Endothelial cell of umbilical vein (primary cell): ENCODE measurements at regions not wholly inside any gene's neighbourhood (a gene's known extent, or its start where the extent isn't known, plus 50 kb on each side); places are given as distances from the start of the nearest gene placed in this dataset.

ENCODE experiments used
- BruUV-seq: library from RNA; stranded (reverse); fragments of 400-500 nt; replicated peaks from 2 replicates; lab custom pipeline; 2021; lab: Mats Ljungman, UMichigan
- CTCF ChIA-PET: fragments of 300-600, 350-600 bp; sonication (Branson Sonifier 250); formaldehyde crosslinking; loops from one replicate; lab custom pipeline; 2021; ENCODE audit warnings: antibody characterized with exemption, inconsistent platforms; lab: Charles Lee
- POLR2A ChIA-PET: fragments of 300-600, 350-600 bp; sonication (Branson Sonifier 250); formaldehyde crosslinking; loops from one replicate; lab custom pipeline; 2021; ENCODE audit warnings: antibody characterized with exemption, inconsistent platforms; lab: Charles Lee
- DNase-seq: peaks from one replicate; pipeline ENCODE4 v3.0.0-alpha.2; 2011; ENCODE audit warnings: low read depth, low spot score
- FAIRE-seq: peaks from 2 replicates; lab custom pipeline; 2011; peaks lifted over from hg19 to GRCh38; lab: Jason Lieb, UNC
- H2AFZ ChIP-seq: 2 replicates; pipeline ENCODE4 v1.6.0; 2012; ENCODE audit warnings: low read depth, low read length, control low read depth, inconsistent platforms
- H3K27ac ChIP-seq: 2 replicates; pipeline ENCODE4 v1.5.1; 2011; ENCODE audit warnings: low read depth, mild to moderate bottlenecking, control low read depth, low read length, moderate library complexity; ENCODE audit not compliant: insufficient read depth
- H3K27me3 ChIP-seq, 2 experiments: 2 replicates each; pipeline versions ENCODE4 v1.6.0 to v1.6.1; 2011; ENCODE audit warnings: low read length in 2 of 2, mixed read lengths in 1 of 2; ENCODE audit not compliant: control insufficient read depth in 2 of 2, insufficient read depth in 2 of 2
- H3K36me3 ChIP-seq, 2 experiments: 2 replicates in 1 of 2; 3 replicates in 1 of 2; pipeline ENCODE4 v1.5.1; 2011; ENCODE audit warnings: low read length in 2 of 2, mild to moderate bottlenecking in 1 of 2, moderate library complexity in 1 of 2; ENCODE audit not compliant: control insufficient read depth in 2 of 2, insufficient read depth in 2 of 2; ENCODE audit errors: extremely low read depth in 1 of 2
- H3K4me1 ChIP-seq: 3 replicates; pipeline ENCODE4 v1.5.1; 2011; ENCODE audit warnings: mild to moderate bottlenecking, low read length; ENCODE audit not compliant: control insufficient read depth, insufficient read depth; ENCODE audit errors: extremely low read depth
- H3K4me2 ChIP-seq: 2 replicates; pipeline ENCODE4 v1.6.1; 2011; ENCODE audit warnings: low read length, control low read depth, mixed read lengths; ENCODE audit not compliant: insufficient read depth
- H3K4me3 ChIP-seq, 3 experiments: fragments of 200-600 bp in 1 of 3; sonication (generic), shearing (Covaris generic) in 1 of 3; replicated peaks in 1 of 3; 2 replicates each; pipeline ENCODE4 v1.5.1; 2011 to 2016; ENCODE audit warnings: control low read depth in 3 of 3, low read length in 3 of 3, mild to moderate bottlenecking in 2 of 3, inconsistent platforms in 1 of 3, low read depth in 1 of 3, moderate library complexity in 1 of 3; ENCODE audit not compliant: insufficient read depth in 1 of 3
- H3K79me2 ChIP-seq: 2 replicates; pipeline ENCODE4 v1.6.0; 2012; ENCODE audit warnings: low read length, inconsistent platforms; ENCODE audit not compliant: control insufficient read depth, insufficient read depth
- H3K9ac ChIP-seq: replicated peaks from 2 replicates; pipeline ENCODE3; 2011; ENCODE audit warnings: low read length, control low read depth; ENCODE audit not compliant: insufficient read depth; ENCODE audit errors: extremely low read depth
- H3K9me1 ChIP-seq: replicated peaks from 3 replicates; pipeline ENCODE4 v1.6.0; 2011; ENCODE audit warnings: mild to moderate bottlenecking, low read length; ENCODE audit not compliant: control insufficient read depth, insufficient read depth; ENCODE audit errors: extremely low read depth
- H3K9me3 ChIP-seq: replicated peaks from 2 replicates; pipeline ENCODE4 v1.5.1; 2012; ENCODE audit warnings: low read length, inconsistent platforms; ENCODE audit not compliant: control insufficient read depth, insufficient read depth
- H4K20me1 ChIP-seq: replicated peaks from 2 replicates; pipeline ENCODE3; 2011; ENCODE audit warnings: mild to moderate bottlenecking, low read length; ENCODE audit not compliant: control insufficient read depth, insufficient read depth; ENCODE audit errors: extremely low read depth
- CTCF ChIP-seq, 2 donors: IDR thresholded peaks; 1 replicate in 1 of 2; 2 replicates in 1 of 2; pipeline ENCODE4 v1.5.1; 2011; ENCODE audit warnings: low read length in 2 of 2, mild to moderate bottlenecking in 2 of 2, moderate library complexity in 2 of 2, control low read depth in 1 of 2, inconsistent platforms in 1 of 2, low read depth in 1 of 2; ENCODE audit not compliant: insufficient read depth in 1 of 2; ENCODE audit errors: extremely low read depth in 1 of 2
- EZH2 ChIP-seq: IDR thresholded peaks from 2 replicates; pipeline ENCODE4 v1.6.1; 2012; ENCODE audit warnings: borderline replicate concordance, low read depth, mild to moderate bottlenecking, moderate library complexity, low read length, inconsistent platforms; ENCODE audit not compliant: severe bottlenecking
- FOS ChIP-seq: IDR thresholded peaks from 2 replicates; pipeline ENCODE4 v1.6.1; 2011; ENCODE audit warnings: mild to moderate bottlenecking, low read length, moderate library complexity, borderline replicate concordance; ENCODE audit not compliant: insufficient read depth
- GATA2 ChIP-seq: IDR thresholded peaks from 2 replicates; pipeline ENCODE4 v1.7.0; 2011; ENCODE audit warnings: low read depth, mild to moderate bottlenecking, moderate library complexity, mixed read lengths, low read length; ENCODE audit not compliant: insufficient read length, insufficient read depth
- JUN ChIP-seq: IDR thresholded peaks from 2 replicates; pipeline ENCODE4 v1.6.1; 2011; ENCODE audit warnings: borderline replicate concordance, low read depth; ENCODE audit not compliant: insufficient read length, insufficient read depth
- MYC ChIP-seq: IDR thresholded peaks from one replicate; pipeline ENCODE4 v1.6.1; 2011; ENCODE audit warnings: mild to moderate bottlenecking, low read depth, low read length
- POLR2A ChIP-seq: IDR thresholded peaks from 2 replicates; pipeline ENCODE4 v1.6.1; 2012; ENCODE audit warnings: low read depth, mild to moderate bottlenecking, control low read depth, low read length
- POLR2AphosphoS5 ChIP-seq: IDR thresholded peaks from 2 replicates; pipeline ENCODE4 v1.6.1; 2012; ENCODE audit warnings: low read depth, mild to moderate bottlenecking, control low read depth, low read length, moderate library complexity; ENCODE audit not compliant: insufficient read depth
- dilution Hi-C: fragments of 300-500 bp; cut with MboI; formaldehyde crosslinking; loops from one replicate; pipeline ENCODE4 v1.15.0; 2019; ENCODE audit warnings: low sequenced_read_pairs; ENCODE audit not compliant: extremely low pct_ligation_motif_present
- intact Hi-C: fragments of 100-400 bp; cut with micrococcal nuclease; formaldehyde crosslinking; loops from one replicate; pipeline ENCODE4 v1.10.0; 2022
- TF ChIP-seq, protein P1 (sequence below): IDR thresholded peaks from 2 replicates; pipeline ENCODE4 v1.6.1; 2011; ENCODE audit not compliant: insufficient read depth, insufficient read length

- H3K4me1 ChIP-seq: no peaks in the 10 kb centered on the region
- no peak overlapping the region for H3K27ac ChIP-seq
- H3K4me2 ChIP-seq: no peak overlapping the region
- H4K20me1 ChIP-seq: no peaks in the 10 kb centered on the region
- no peak overlapping the region for H3K4me3 ChIP-seq
- FAIRE-seq (no peak), DNase-seq (no peak)
- intact Hi-C loops (no loop called here), dilution Hi-C loops (no loop called here)
- no peaks in the 10 kb centered on the region for H3K9me3 ChIP-seq
- H3K9me1 ChIP-seq: no peaks in the 10 kb centered on the region
- no TSS peak for BruUV-seq
- no peaks in the 10 kb centered on the region for H3K79me2 ChIP-seq
- H3K9ac ChIP-seq: no peak overlapping the region
- ChIA-PET POLR2A (no interaction called here), CTCF (interaction anchor here (0.7 kb wide), 1 partner anchor 8 kb away, joined by 4 read pairs; no protein-coding TSS in a partner anchor)
- H3K36me3 ChIP-seq: no peaks in the 10 kb centered on the region
- peaks cover 0 to 10% of the 10 kb centered on the region in 2 experiments for H3K27me3 ChIP-seq
- TF ChIP-seq EZH2 (no peak), CTCF (IDR thresholded peaks at IDR 0.05; ENCODE audit: extremely low read depth in 1 of 2, insufficient read depth in 1 of 2, low read depth in 1 of 2, low read length in 2 of 2) (no peak), POLR2AphosphoS5 (no peak), JUN (no peak), POLR2A (no peak), MYC (no peak), FOS (no peak), GATA2 (no peak)
- TF ChIP-seq, protein P1, sequence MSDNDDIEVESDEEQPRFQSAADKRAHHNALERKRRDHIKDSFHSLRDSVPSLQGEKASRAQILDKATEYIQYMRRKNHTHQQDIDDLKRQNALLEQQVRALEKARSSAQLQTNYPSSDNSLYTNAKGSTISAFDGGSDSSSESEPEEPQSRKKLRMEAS: no peak
- no peak overlapping the region for H2AFZ ChIP-seq
Measured at GRCh38 chr18:62629031-62629430, 86.3 kb upstream of the PHLPP1 start.
